Stimulated activated naive CD8-positive, alpha-beta T cell treated with anti-CD3 and anti-CD28 coated beads, Interleukin-15, Interleukin-2, amounts not matched to agents 100 ng/mL and 50 ng/mL, for 24 hours (primary cell): ENCODE measurements at regions not wholly inside any gene's neighbourhood (a gene's known extent, or its start where the extent isn't known, plus 50 kb on each side); places are given as distances from the start of the nearest gene placed in this dataset.

Source experiments
- H3K27ac Mint-ChIP-seq: one replicate; pipeline ENCODE4 v1.8.0; 2021; ENCODE audit warnings: mild to moderate bottlenecking, mixed read lengths
- H3K27me3 Mint-ChIP-seq: one replicate; pipeline ENCODE4 v1.8.0; 2021; ENCODE audit warnings: mixed read lengths
- H3K36me3 Mint-ChIP-seq: one replicate; pipeline ENCODE4 v1.8.0; 2021; ENCODE audit warnings: low read depth, mixed read lengths
- H3K4me1 Mint-ChIP-seq: one replicate; pipeline ENCODE4 v1.8.0; 2021; ENCODE audit warnings: low read depth, mixed read lengths
- H3K4me3 Mint-ChIP-seq: one replicate; pipeline ENCODE4 v1.8.0; 2021; ENCODE audit warnings: mild to moderate bottlenecking, mixed read lengths
- H3K9me3 Mint-ChIP-seq: one replicate; pipeline ENCODE4 v1.8.0; 2021; ENCODE audit warnings: mixed read lengths

DNA sequence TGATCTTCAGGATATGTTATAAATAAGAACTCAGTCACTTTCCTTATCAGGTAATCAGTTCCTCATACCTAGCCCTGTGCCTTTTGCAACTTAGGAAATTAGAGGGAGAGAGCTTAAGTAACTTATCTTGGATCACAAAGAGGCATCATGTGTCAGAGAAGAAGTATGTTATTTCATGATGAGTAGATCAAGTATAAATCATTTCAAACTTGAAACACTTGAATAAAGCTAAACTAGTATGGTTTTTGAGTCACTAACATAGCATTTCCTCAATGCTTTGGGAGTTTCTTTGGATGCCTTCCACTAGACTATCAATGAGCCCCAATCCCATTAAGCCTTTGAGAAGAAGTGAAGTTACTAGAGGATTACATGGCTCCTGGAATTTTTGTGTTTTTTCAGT is 102.6 kb upstream of the TNFAIP3 start:
- Mint-ChIP-seq H3K4me3 (no peak overlapping the region), H3K27me3 (no peaks in the 10 kb centered on the region), H3K27ac (no peak overlapping the region), H3K36me3 (no peaks in the 10 kb centered on the region), H3K4me1 (peaks cover 23% of the 10 kb centered on the region), H3K9me3 (no peaks in the 10 kb centered on the region)

- Mint-ChIP-seq H3K27me3 (no peaks in the 10 kb centered on the region), H3K9me3 (no peaks in the 10 kb centered on the region), H3K4me3 (no peak overlapping the region), H3K27ac (no peak overlapping the region), H3K4me1 (peaks cover 23% of the 10 kb centered on the region), H3K36me3 (no peaks in the 10 kb centered on the region)
Observed at GRCh38 chr6:137765059-137765458, 102.0 kb upstream of the TNFAIP3 start.

DNA sequence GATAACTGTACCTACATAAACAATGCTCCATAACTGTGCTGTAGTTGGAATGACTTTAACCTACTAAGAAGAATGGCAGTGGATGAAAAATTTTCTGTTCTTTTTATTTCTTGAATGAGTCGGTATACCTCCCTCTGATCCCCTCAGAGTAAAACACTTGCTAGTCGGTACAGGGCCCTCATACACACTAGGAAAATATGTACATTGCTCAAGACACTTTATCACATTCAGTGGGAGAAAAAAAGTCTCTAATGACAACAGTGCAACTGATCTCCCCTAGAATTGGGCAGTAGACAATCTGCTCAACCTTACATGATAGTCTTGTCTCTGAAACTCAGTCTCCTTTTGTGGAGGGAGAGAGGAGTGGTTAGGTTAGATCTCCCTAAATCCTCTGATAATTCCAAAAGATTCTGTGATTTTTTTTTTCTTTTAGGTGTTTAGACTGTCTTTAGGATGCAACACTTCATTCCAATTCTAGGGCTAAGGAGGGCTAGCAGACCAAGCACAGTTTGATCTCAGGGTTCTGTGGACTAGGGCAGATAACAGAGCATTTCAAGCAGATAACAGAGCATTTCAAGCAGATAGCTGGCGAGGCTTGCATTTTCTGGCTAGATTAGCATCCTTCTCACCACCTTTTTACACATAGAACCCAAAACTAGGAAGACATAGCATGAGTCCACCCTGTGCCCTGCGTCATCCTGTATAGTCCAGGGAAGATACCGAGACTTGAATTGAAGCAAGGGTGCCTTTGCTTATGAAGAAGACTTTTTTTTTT is 100.3 kb upstream of the TNFAIP3 start:
- H3K27me3 Mint-ChIP-seq: no peaks in the 10 kb centered on the region
- H3K4me1 Mint-ChIP-seq: peaks cover 23% of the 10 kb centered on the region
- H3K36me3 Mint-ChIP-seq: no peaks in the 10 kb centered on the region
- H3K27ac Mint-ChIP-seq: no peak overlapping the region
- no peaks in the 10 kb centered on the region for H3K9me3 Mint-ChIP-seq
- H3K4me3 Mint-ChIP-seq: no peak overlapping the region

GRCh38 chr6:137767465-137767864 is 99.6 kb upstream of the TNFAIP3 start:
- Mint-ChIP-seq H3K36me3 (no peaks in the 10 kb centered on the region), H3K27me3 (no peaks in the 10 kb centered on the region), H3K9me3 (peaks cover 3% of the 10 kb centered on the region), H3K4me3 (no peak overlapping the region), H3K4me1 (peaks cover 23% of the 10 kb centered on the region), H3K27ac (no peak overlapping the region)

DNA sequence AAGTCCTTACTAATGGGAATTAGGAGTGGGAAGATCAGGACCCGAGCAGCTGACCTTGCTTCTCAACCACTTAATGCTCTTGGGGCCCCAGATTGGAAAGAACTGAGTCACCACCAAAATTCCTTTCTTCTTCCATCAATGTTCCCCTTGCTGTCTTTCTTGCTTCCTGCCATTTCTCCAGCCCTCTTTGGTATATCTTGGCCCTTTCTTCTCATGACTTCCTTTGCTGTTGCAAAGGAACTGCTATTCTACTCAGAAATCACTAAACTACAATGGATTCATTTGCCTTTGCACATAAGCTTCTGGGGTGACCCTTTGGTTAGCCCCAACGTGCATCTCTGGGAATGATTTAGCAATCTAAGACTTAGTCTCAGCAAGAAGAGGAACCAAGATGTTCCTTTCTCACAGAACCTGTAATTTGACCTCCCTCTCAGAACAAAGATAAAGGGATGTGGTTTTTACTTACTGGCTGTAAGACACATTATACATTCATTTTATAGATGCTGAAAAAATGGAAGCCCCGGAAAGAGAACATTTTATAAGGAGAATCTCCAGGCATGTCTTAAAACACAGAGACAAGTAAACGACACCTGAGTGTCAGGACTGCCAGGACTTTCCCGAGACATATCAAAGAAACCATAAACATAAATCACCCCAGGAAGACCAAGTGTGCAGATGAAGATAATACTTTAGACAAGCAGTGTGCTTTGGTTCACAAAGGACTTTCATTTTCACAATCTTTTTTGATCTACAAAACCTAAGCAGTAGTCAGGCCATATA is 99.0 kb upstream of the TNFAIP3 start:
- Mint-ChIP-seq H3K27ac (peak overlapping the region; percentile 80), H3K36me3 (no peaks in the 10 kb centered on the region), H3K4me3 (peak overlapping the region; percentile 27), H3K27me3 (no peaks in the 10 kb centered on the region), H3K4me1 (peaks cover 23% of the 10 kb centered on the region), H3K9me3 (peaks cover 8% of the 10 kb centered on the region)

- Mint-ChIP-seq H3K4me3 (no peak overlapping the region), H3K4me1 (peaks cover 23% of the 10 kb centered on the region), H3K27ac (peak overlapping the region; percentile 26), H3K9me3 (peaks cover 9% of the 10 kb centered on the region), H3K36me3 (no peaks in the 10 kb centered on the region), H3K27me3 (no peaks in the 10 kb centered on the region)
Observed at GRCh38 chr6:137768935-137769334, 98.1 kb upstream of the TNFAIP3 start.

DNA sequence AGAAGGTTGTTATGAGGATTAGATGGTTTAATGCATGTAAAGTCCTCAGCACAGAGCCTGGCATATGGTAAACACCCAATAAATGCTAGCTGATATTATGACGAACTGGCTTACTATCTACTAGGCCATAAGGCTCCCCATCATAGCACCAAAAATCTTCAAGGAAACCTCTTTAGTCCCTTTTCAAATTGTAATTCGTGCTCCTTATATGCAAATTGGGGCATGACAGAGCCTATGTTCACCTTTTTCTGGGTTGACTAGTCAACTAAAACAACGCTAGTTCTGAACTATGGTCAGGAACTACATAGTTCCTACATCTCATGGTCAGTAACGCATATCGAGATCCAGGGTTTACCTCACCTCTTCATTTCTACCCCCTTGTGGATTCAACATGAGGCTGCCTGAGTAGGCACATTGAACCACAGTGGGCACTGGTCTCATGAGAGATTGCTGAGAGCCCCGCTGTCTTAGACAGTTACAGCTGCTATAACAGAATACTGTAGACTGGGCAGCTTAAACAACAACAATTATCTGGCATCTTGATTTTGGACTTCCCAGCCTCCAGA is 97.2 kb upstream of the TNFAIP3 start:
- Mint-ChIP-seq H3K27ac (no peak overlapping the region), H3K36me3 (no peaks in the 10 kb centered on the region), H3K4me1 (peaks cover 23% of the 10 kb centered on the region), H3K27me3 (no peaks in the 10 kb centered on the region), H3K4me3 (no peak overlapping the region), H3K9me3 (peaks cover 9% of the 10 kb centered on the region)

GRCh38 chr6:137772541-137773250 is 94.4 kb upstream of the TNFAIP3 start:
- Mint-ChIP-seq H3K9me3 (peaks cover 9% of the 10 kb centered on the region), H3K36me3 (no peaks in the 10 kb centered on the region), H3K27ac (no peak overlapping the region), H3K4me3 (no peak overlapping the region), H3K4me1 (peaks cover 15% of the 10 kb centered on the region), H3K27me3 (no peaks in the 10 kb centered on the region)

DNA sequence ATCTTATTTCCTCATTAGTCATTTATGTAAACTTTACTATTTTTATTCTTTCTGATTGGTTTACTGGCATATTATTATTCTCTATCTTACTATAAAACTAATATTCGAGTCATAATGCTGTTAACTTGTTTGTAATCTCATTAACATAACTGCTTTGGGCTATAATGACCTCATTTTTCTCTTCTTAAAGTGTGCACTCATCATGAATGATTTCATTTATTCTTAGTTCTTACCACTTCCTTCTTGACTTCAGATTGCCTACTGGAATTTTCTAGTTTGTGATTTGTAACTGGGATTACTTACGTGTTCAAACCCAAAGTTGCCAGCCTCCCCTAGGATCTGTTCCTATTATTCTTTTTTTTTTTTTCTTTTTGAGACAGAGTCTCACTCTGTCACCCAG is 91.8 kb upstream of the TNFAIP3 start:
- peaks cover 9% of the 10 kb centered on the region for H3K9me3 Mint-ChIP-seq
- no peaks in the 10 kb centered on the region for H3K36me3 Mint-ChIP-seq
- no peaks in the 10 kb centered on the region for H3K4me1 Mint-ChIP-seq
- H3K27me3 Mint-ChIP-seq: no peaks in the 10 kb centered on the region
- no peak overlapping the region for H3K4me3 Mint-ChIP-seq
- no peak overlapping the region for H3K27ac Mint-ChIP-seq

GRCh38 chr6:137775720-137776119 is 91.3 kb upstream of the TNFAIP3 start:
- H3K36me3 Mint-ChIP-seq: no peaks in the 10 kb centered on the region
- H3K4me1 Mint-ChIP-seq: no peaks in the 10 kb centered on the region
- peaks cover 9% of the 10 kb centered on the region for H3K9me3 Mint-ChIP-seq
- H3K27ac Mint-ChIP-seq: no peak overlapping the region
- no peaks in the 10 kb centered on the region for H3K27me3 Mint-ChIP-seq
- no peak overlapping the region for H3K4me3 Mint-ChIP-seq

GRCh38 chr6:137776256-137776655 is 90.8 kb upstream of the TNFAIP3 start:
- no peak overlapping the region for H3K27ac Mint-ChIP-seq
- no peaks in the 10 kb centered on the region for H3K36me3 Mint-ChIP-seq
- H3K4me3 Mint-ChIP-seq: no peak overlapping the region
- peaks cover 9% of the 10 kb centered on the region for H3K9me3 Mint-ChIP-seq
- no peaks in the 10 kb centered on the region for H3K27me3 Mint-ChIP-seq
- H3K4me1 Mint-ChIP-seq: no peaks in the 10 kb centered on the region

DNA sequence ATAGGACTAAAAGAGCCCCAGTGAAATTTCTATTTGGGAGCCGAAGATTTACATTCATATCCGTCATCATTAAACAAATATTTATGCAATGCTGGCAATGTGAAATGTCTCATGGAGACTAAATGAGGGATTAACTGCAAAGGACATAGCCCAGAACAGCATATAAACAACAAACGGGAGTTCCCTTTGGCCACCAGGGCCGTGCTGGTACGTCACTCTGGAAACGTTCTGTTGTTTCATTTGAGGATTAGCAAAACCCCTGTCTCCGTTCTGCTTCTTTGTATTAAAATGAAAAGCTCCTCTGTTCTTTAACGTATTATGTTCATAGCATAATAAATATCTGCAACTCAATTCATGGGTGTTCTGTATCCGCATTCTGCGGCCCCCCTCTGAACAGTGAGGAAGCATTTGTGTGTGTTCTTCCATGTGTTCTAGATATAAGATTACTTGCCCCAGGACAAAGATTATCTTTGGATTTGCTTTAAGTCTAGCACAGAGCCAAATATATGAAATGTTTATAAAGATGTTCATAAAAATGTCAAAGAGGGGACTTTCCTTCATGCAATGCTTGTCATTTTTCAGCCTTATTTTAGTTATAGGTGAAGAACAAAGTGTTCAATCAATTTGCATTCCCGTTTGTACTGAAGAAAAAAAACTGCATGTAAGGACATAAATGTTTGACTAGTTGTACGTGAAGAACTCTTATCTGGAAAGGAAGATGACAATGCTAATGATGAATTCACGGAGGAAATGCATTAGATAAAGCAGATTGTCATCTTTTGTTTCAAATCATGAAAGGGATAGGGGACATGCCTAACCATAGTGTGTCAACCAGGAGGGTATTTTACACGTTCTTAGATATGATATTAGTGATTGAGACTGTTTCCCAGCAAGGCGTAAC is 90.0 kb upstream of the TNFAIP3 start:
- H3K27me3 Mint-ChIP-seq: no peaks in the 10 kb centered on the region
- no peaks in the 10 kb centered on the region for H3K4me1 Mint-ChIP-seq
- no peak overlapping the region for H3K27ac Mint-ChIP-seq
- no peaks in the 10 kb centered on the region for H3K36me3 Mint-ChIP-seq
- no peak overlapping the region for H3K4me3 Mint-ChIP-seq
- H3K9me3 Mint-ChIP-seq: peaks cover 9% of the 10 kb centered on the region

DNA sequence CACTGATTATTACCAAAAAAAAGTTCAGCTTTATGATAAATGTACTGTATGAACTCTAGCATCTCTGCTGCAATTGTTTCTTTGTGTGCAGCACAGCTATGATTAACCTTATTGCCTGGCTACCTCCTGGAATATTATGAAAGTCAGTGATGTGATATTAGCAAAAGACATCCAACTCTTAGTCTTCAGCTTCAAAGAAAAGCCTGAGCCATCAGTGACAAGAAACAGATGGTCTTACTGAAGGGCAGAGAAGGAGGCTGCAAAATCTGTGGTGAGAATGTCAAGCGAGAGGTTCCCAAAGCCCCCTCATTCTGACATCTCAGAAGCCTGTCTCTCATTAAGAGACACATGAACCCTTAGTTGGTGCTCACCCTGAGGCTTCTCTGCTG is 89.4 kb upstream of the TNFAIP3 start:
- Mint-ChIP-seq H3K27ac (no peak overlapping the region), H3K27me3 (no peaks in the 10 kb centered on the region), H3K9me3 (peaks cover 5% of the 10 kb centered on the region), H3K4me3 (no peak overlapping the region), H3K4me1 (no peaks in the 10 kb centered on the region), H3K36me3 (no peaks in the 10 kb centered on the region)

GRCh38 chr6:137779982-137780381 is 87.1 kb upstream of the TNFAIP3 start:
- Mint-ChIP-seq H3K27ac (no peak overlapping the region), H3K4me1 (no peaks in the 10 kb centered on the region), H3K36me3 (no peaks in the 10 kb centered on the region), H3K9me3 (no peaks in the 10 kb centered on the region), H3K27me3 (no peaks in the 10 kb centered on the region), H3K4me3 (no peak overlapping the region)
